ENCODE measurements at regions not wholly inside any gene's neighbourhood (a gene's known extent, or its start where the extent isn't known, plus 50 kb on each side); places are given as distances from the start of the nearest gene placed in this dataset.

- TF ChIP-seq CTCF (IDR thresholded peaks at IDR 0.05 in 4 of 5, conservative IDR thresholded peaks at IDR 0.05 in 1 of 5) = no peak
- no peak for TF ChIP-seq POLR2A (IDR thresholded peaks at IDR 0.05)
These were observed 50.3 kb upstream of the TMCC3 start for GRCh38 chr12:94700662-94701061.

All from gastrocnemius medialis (tissue), 4 donors.